ENCODE measurements at regions not wholly inside any gene's neighbourhood (a gene's known extent, or its start where the extent isn't known, plus 50 kb on each side); places are given as distances from the start of the nearest gene placed in this dataset.

DNA sequence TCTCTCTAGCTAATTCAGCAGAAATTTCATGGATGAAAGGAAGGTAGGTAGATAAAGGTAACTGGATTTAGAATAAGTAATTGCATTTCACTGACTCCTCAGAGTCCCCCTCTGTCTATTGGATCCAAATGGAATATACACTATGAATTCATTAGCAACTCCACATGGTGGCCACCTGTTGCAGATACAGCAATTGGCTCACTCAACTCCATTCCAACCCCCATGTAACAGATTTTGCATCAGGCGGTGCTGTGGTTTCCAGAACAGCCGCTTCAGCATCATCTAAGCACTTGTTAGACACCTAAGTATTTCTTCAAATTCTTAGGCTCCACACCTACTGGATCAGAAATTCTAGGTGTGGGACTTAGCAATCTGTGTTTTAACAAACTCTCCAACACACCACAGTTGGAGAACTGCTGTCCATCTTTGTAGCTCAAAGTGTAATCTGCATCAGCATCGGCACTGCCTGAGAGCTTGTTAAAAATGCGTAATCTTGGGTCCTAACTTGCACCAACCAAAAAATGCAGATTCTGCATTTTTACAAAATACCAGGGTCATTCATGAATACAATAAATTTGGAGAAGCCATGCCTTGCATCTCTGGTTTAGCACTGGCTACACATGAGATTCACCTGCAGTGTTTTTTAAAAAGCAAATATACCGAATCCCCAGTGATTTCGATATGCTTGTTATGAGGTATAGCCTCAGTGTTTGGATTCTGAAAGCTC lies 413.8 kb upstream of the CD180 start:
- CTCF ChIA-PET, result interaction anchor here (0.5 kb wide), 1 partner anchor 365 kb away, joined by 4 read pairs; no protein-coding TSS in a partner anchor
- POLR2A ChIA-PET, result no interaction called here
- no peaks in the 10 kb centered on the region for H3K36me3 ChIP-seq (replicated peaks in 1 of 2; ENCODE audit: control extremely low read depth in 1 of 2, control insufficient read depth in 1 of 2, extremely low read depth in 1 of 2, insufficient read depth in 2 of 2, low read length in 1 of 2)
- H3K9me3 Mint-ChIP-seq (ENCODE audit: insufficient read depth), result no peaks in the 10 kb centered on the region
- 93% methylated on average over 4 of the region's 6 CpGs for WGBS (ENCODE audit: insufficient coverage)
- no peak overlapping the region for H3K9ac ChIP-seq (ENCODE audit: low read length)
- ATAC-seq (ENCODE audit: low read depth), result no peak
- no peak overlapping the region for H2AFZ ChIP-seq (ENCODE audit: insufficient read depth, low read depth, low read length, poor library complexity, severe bottlenecking)
- no peak overlapping the region for H3K4me3 ChIP-seq (ENCODE audit: control extremely low read depth in 1 of 5, extremely low read depth in 1 of 5, insufficient read depth in 1 of 5, low read depth in 2 of 5, low read length in 4 of 5)
- H3K27ac ChIP-seq (ENCODE audit: low read length in 2 of 2), result no peak overlapping the region
- no peaks in the 10 kb centered on the region for H3K4me1 ChIP-seq (ENCODE audit: control insufficient read depth in 2 of 2, insufficient read depth in 2 of 2, low read length in 2 of 2)
- no peak overlapping the region for H3K4me3 Mint-ChIP-seq
- DNase-seq, result no peak
- TF ChIP-seq EZH2 (IDR thresholded peaks at IDR 0.05; ENCODE audit: borderline replicate concordance, insufficient read depth, low read depth, low read length, poor library complexity, severe bottlenecking), result no peak
- no peak for TF ChIP-seq CTCF (IDR thresholded peaks at IDR 0.05)
- intact Hi-C loops (cut with micrococcal nuclease), result no loop called here
- no peaks in the 10 kb centered on the region for H3K4me1 Mint-ChIP-seq
- H3K27me3 ChIP-seq (replicated peaks in 1 of 4; ENCODE audit: control extremely low read depth in 1 of 4, control insufficient read depth in 3 of 4, insufficient read depth in 4 of 4, low read length in 3 of 4), result peaks cover 0 to 9% (median 0%) of the 10 kb centered on the region in 4 experiments
- no peaks in the 10 kb centered on the region for H3K79me2 ChIP-seq (ENCODE audit: control insufficient read depth, insufficient read depth, low read length)
- no peak overlapping the region for H3K27ac Mint-ChIP-seq
- peaks cover 19% of the 10 kb centered on the region for H3K27me3 Mint-ChIP-seq
- no peaks in the 10 kb centered on the region for H4K20me1 ChIP-seq (ENCODE audit: control insufficient read depth, insufficient read depth, low read length, poor library complexity, severe bottlenecking)
- no peak overlapping the region for H3K4me2 ChIP-seq (replicated peaks; ENCODE audit: low read depth, low read length, poor library complexity, severe bottlenecking)
- no peaks in the 10 kb centered on the region for H3K9me3 ChIP-seq (ENCODE audit: control extremely low read depth in 1 of 3, control insufficient read depth in 2 of 3, insufficient read depth in 1 of 3, low read length in 2 of 3)

GRCh38 chr5:67607958-67608357 lies 411.4 kb upstream of the CD180 start:
- peaks cover 23% of the 10 kb centered on the region for H3K27me3 Mint-ChIP-seq
- Histone ChIP-seq H3K4me3 (ENCODE audit: control extremely low read depth in 1 of 5, extremely low read depth in 1 of 5, insufficient read depth in 1 of 5, low read depth in 2 of 5, low read length in 4 of 5) (no peak overlapping the region), H3K79me2 (ENCODE audit: control insufficient read depth, insufficient read depth, low read length) (no peaks in the 10 kb centered on the region), H3K4me2 (replicated peaks; ENCODE audit: low read depth, low read length, poor library complexity, severe bottlenecking) (no peak overlapping the region), H4K20me1 (ENCODE audit: control insufficient read depth, insufficient read depth, low read length, poor library complexity, severe bottlenecking) (no peaks in the 10 kb centered on the region), H3K9me3 (ENCODE audit: control extremely low read depth in 1 of 3, control insufficient read depth in 2 of 3, insufficient read depth in 1 of 3, low read length in 2 of 3) (peaks cover 0 to 7% (median 0%) of the 10 kb centered on the region in 3 donors), H2AFZ (ENCODE audit: insufficient read depth, low read depth, low read length, poor library complexity, severe bottlenecking) (no peak overlapping the region), H3K36me3 (replicated peaks in 1 of 2; ENCODE audit: control extremely low read depth in 1 of 2, control insufficient read depth in 1 of 2, extremely low read depth in 1 of 2, insufficient read depth in 2 of 2, low read length in 1 of 2) (no peaks in the 10 kb centered on the region), H3K27me3 (replicated peaks in 1 of 4; ENCODE audit: control extremely low read depth in 1 of 4, control insufficient read depth in 3 of 4, insufficient read depth in 4 of 4, low read length in 3 of 4) (peaks cover 0 to 9% (median 0%) of the 10 kb centered on the region in 4 experiments), H3K9ac (ENCODE audit: low read length) (no peak overlapping the region), H3K27ac (ENCODE audit: low read length in 2 of 2) (no peak overlapping the region), H3K4me1 (ENCODE audit: control insufficient read depth in 2 of 2, insufficient read depth in 2 of 2, low read length in 2 of 2) (no peaks in the 10 kb centered on the region)
- ChIA-PET CTCF (no interaction called here), POLR2A (no interaction called here)
- no peaks in the 10 kb centered on the region for H3K4me1 Mint-ChIP-seq
- DNase-seq, result no peak
- ATAC-seq (ENCODE audit: low read depth), result no peak
- peaks cover 1% of the 10 kb centered on the region for H3K9me3 Mint-ChIP-seq (ENCODE audit: insufficient read depth)
- WGBS (ENCODE audit: insufficient coverage), result 100% methylated on average over 1 of the region's 5 CpGs
- H3K27ac Mint-ChIP-seq, result no peak overlapping the region
- intact Hi-C loops (cut with micrococcal nuclease), result no loop called here
- no peak overlapping the region for H3K4me3 Mint-ChIP-seq
- no peak for TF ChIP-seq CTCF (IDR thresholded peaks at IDR 0.05)
- TF ChIP-seq EZH2 (IDR thresholded peaks at IDR 0.05; ENCODE audit: borderline replicate concordance, insufficient read depth, low read depth, low read length, poor library complexity, severe bottlenecking), result no peak

All from B cell (primary cell).